22Rv1 (cell line): ENCODE measurements at regions not wholly inside any gene's neighbourhood (a gene's known extent, or its start where the extent isn't known, plus 50 kb on each side); places are given as distances from the start of the nearest gene placed in this dataset.

ENCODE experiments used
- H3K27ac ChIP-seq: fragments of 450-650 bp; 2 replicates; pipeline ENCODE4 v1.5.1; 2017
- ZFX ChIP-seq: fragments of 450-650 bp; IDR thresholded peaks from 2 replicates; pipeline ENCODE4 v1.6.1; 2017; ENCODE audit warnings: antibody characterized with exemption, borderline replicate concordance
- TF ChIP-seq, protein P1 (sequence below): fragments of 450-650 bp; IDR thresholded peaks from 2 replicates; pipeline ENCODE4 v1.5.1; 2017; ENCODE audit warnings: mild to moderate bottlenecking

- H3K27ac ChIP-seq: no peak overlapping the region
- TF ChIP-seq, protein P1, sequence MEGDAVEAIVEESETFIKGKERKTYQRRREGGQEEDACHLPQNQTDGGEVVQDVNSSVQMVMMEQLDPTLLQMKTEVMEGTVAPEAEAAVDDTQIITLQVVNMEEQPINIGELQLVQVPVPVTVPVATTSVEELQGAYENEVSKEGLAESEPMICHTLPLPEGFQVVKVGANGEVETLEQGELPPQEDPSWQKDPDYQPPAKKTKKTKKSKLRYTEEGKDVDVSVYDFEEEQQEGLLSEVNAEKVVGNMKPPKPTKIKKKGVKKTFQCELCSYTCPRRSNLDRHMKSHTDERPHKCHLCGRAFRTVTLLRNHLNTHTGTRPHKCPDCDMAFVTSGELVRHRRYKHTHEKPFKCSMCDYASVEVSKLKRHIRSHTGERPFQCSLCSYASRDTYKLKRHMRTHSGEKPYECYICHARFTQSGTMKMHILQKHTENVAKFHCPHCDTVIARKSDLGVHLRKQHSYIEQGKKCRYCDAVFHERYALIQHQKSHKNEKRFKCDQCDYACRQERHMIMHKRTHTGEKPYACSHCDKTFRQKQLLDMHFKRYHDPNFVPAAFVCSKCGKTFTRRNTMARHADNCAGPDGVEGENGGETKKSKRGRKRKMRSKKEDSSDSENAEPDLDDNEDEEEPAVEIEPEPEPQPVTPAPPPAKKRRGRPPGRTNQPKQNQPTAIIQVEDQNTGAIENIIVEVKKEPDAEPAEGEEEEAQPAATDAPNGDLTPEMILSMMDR: no peak
- no peak for TF ChIP-seq ZFX
Measured at GRCh38 chr5:124796495-124796894, 50.1 kb upstream of the ZNF608 start.

DNA sequence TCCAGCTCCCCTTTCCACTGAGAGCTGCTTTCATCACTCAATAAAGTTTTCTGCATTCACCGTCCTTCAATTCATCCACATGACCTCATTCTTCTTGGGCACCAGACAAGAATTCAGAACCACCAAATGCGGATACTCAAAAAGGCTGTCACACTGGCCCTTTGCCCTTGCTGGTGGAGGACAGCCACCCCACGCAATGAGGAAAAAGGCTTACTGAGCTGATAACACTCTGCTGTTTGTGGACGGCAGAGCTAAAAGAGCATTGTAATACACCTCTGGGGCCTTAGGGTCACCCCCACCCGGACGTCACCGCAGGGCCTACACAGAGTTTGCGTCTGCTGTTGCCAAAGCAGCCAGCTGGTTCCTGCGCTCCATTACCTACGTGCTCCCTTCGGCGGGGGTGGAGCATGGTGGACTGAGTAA is 51.2 kb upstream of the ZNF608 start:
- TF ChIP-seq ZFX: no peak
- TF ChIP-seq, protein P1: no peak
- H3K27ac ChIP-seq: no peak overlapping the region

GRCh38 chr5:124798890-124799289 is 52.5 kb upstream of the ZNF608 start:
- TF ChIP-seq ZFX: no peak
- TF ChIP-seq, protein P1: no peak
- H3K27ac ChIP-seq: no peak overlapping the region

DNA sequence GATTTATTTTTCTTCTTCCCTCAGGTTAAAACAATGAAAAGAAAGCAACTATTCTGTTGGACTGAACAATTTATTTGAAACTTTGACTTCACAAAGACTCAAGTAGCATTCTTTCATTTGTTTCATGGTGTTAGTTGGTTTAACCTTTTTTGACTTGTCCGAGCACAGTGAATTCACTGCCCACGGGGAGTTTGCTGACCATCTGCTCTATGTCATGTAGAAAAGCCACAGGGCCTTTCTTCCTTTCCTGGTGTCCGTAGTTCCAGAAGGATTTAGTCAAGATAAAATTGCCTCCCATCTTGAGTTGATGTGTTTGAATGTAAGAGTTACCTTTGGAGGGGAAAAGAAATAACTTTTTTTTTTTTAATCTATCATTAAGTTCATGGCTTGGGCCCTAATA is 55.1 kb upstream of the ZNF608 start:
- H3K27ac ChIP-seq: no peak overlapping the region
- TF ChIP-seq, protein P1: no peak
- no peak for TF ChIP-seq ZFX

- H3K27ac ChIP-seq: no peak overlapping the region
- TF ChIP-seq, protein P1: no peak
- TF ChIP-seq ZFX: no peak
Measured at GRCh38 chr5:124803617-124804323, 57.3 kb upstream of the ZNF608 start.

DNA sequence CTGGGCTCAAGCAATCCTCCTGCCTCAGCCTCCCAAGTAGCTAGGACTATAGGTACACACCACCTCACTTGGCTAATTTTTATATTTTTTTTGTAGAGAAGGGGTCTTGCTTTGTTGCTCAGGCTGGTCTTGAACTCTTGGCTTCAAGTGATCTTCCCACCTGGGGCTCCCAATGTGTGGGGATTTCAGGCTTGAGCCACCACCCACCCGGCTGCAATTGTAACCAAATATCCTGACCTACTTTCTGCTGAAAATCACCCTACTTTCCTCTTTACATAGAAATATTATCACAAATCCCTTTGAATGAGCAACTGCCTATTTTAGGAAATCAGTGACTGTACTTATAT is 59.6 kb upstream of the ZNF608 start:
- TF ChIP-seq ZFX: no peak
- TF ChIP-seq, protein P1: no peak
- H3K27ac ChIP-seq: no peak overlapping the region

DNA sequence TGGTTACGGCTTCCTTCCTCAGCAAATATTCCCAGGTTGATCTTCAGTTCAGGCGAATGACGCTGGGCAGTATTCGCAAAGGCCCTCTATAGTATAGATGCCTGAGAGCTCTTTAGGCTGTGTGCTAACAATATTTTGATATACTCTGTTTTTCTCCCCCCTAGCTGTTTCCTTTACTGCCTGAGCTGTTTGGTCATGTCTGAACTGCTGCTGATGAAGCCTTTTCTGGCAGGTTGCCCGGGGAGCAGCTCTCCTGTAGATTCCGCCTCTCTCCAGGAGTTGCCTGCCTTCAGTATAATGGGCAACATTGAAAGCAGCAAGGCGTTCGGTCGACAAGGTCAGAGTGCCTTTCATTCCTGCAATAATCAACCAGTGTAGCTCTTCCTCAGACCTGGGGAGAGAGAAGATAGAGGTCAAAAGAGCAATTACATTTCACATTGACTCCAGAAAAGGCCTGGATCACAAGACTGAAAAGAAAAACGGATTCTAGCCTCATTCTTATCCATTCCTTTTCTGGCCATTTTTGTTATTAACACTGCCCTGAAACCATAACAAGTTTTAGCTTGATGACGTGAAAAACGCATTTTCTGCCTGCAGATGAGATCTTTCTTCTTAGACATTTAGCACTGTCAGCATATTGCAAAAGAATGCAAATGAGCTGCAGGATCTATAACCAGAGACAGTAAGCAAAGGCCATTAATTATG is 60.1 kb upstream of the ZNF608 start:
- TF ChIP-seq ZFX: no peak
- TF ChIP-seq, protein P1: no peak
- H3K27ac ChIP-seq: no peak overlapping the region
